SH-SY5Y (cell line): ENCODE measurements at regions not wholly inside any gene's neighbourhood (a gene's known extent, or its start where the extent isn't known, plus 50 kb on each side); places are given as distances from the start of the nearest gene placed in this dataset.

Source experiments
- GATA2 ChIP-seq: IDR thresholded peaks from 2 replicates; pipeline ENCODE4 v1.6.1; 2011; ENCODE audit warnings: mild to moderate bottlenecking, low read depth, low read length
- GATA3 ChIP-seq: IDR thresholded peaks from 2 replicates; pipeline ENCODE4 v1.6.1; 2011; ENCODE audit warnings: low read depth, mild to moderate bottlenecking, low read length, moderate library complexity

DNA sequence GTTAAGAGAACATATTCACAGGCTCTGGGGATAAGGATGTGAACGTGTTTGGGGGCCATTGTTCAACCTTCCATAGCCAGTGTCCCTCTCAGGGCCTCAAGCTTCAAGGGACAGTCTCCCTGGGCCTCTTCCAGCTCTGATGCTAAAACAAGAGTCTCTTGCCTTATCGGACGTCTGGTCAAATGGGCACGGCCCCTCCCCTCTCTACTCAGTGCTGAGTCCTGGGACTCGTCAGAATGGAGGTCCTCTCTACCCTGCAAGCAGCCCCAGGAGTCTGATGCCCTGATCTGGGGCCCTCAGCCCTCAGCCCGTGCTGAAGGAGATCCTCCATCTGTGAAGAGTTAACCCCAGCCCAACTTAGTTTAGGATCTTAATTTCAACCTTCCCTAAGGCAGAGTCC, 198.2 kb downstream of the ZFP36L2 start:
- TF ChIP-seq GATA3 (no peak), GATA2 (no peak)
